H9 (cell line): ENCODE measurements at regions not wholly inside any gene's neighbourhood (a gene's known extent, or its start where the extent isn't known, plus 50 kb on each side); places are given as distances from the start of the nearest gene placed in this dataset.

Source experiments
- DNase-seq: peaks from one replicate; pipeline ENCODE4 v3.0.0-alpha.2; 2017
- H2AFZ ChIP-seq: one replicate; pipeline ENCODE4 v1.6.1; 2013; ENCODE audit warnings: mild to moderate bottlenecking, low read length, control low read depth, moderate library complexity
- H2AK5ac ChIP-seq: 2 replicates; pipeline ENCODE4 v1.6.1; 2013; ENCODE audit warnings: low read length, control low read depth, mixed read lengths; ENCODE audit not compliant: insufficient read length
- H2BK120ac ChIP-seq: one replicate; pipeline ENCODE4 v1.6.1; 2013; ENCODE audit warnings: low read depth, mild to moderate bottlenecking, low read length, control low read depth, inconsistent platforms; ENCODE audit not compliant: poor library complexity, severe bottlenecking
- H2BK12ac ChIP-seq: 2 replicates; pipeline ENCODE4 v1.6.1; 2013; ENCODE audit warnings: low read length, control low read depth, mixed read lengths, low read depth; ENCODE audit not compliant: insufficient read length
- H2BK15ac ChIP-seq: 2 replicates; pipeline ENCODE4 v1.6.1; 2013; ENCODE audit warnings: low read depth, low read length, control low read depth
- H2BK20ac ChIP-seq: one replicate; pipeline ENCODE4 v1.6.1; 2013; ENCODE audit warnings: low read depth, mild to moderate bottlenecking, low read length, control low read depth, inconsistent platforms; ENCODE audit not compliant: poor library complexity, severe bottlenecking
- H2BK5ac ChIP-seq: 2 replicates; pipeline ENCODE4 v1.6.1; 2013; ENCODE audit warnings: low read length, control low read depth, mixed read lengths; ENCODE audit not compliant: insufficient read length
- H3K14ac ChIP-seq: 2 replicates; pipeline ENCODE4 v1.6.1; 2013; ENCODE audit warnings: low read length, control low read depth; ENCODE audit not compliant: insufficient read depth
- H3K18ac ChIP-seq: 2 replicates; pipeline ENCODE4 v1.6.1; 2013; ENCODE audit warnings: low read depth, mild to moderate bottlenecking, mixed read lengths, low read length, control low read depth; ENCODE audit not compliant: insufficient read length
- H3K23ac ChIP-seq: 2 replicates; pipeline ENCODE4 v1.6.1; 2013; ENCODE audit warnings: low read length, control low read depth, mixed read lengths, low read depth; ENCODE audit not compliant: insufficient read length
- H3K23me2 ChIP-seq: 2 replicates; pipeline ENCODE4 v1.6.1; 2013; ENCODE audit warnings: low read depth, mild to moderate bottlenecking, mixed read lengths, low read length, control low read depth; ENCODE audit not compliant: insufficient read length, poor library complexity, severe bottlenecking
- H3K27ac ChIP-seq: 2 replicates; pipeline ENCODE4 v1.5.1; 2013; ENCODE audit warnings: low read length, control low read depth, mixed read lengths, low read depth; ENCODE audit not compliant: insufficient read length
- H3K27me3 ChIP-seq: 2 replicates; pipeline ENCODE4 v1.6.1; 2013; ENCODE audit warnings: low read length, control low read depth, inconsistent platforms; ENCODE audit not compliant: insufficient read depth
- H3K4ac ChIP-seq: 2 replicates; pipeline ENCODE4 v1.6.1; 2013; ENCODE audit warnings: low read depth, mild to moderate bottlenecking, control low read depth, inconsistent platforms, low read length, moderate library complexity
- H3K4me1 ChIP-seq: 2 replicates; pipeline ENCODE4 v1.6.1; 2013; ENCODE audit warnings: low read length, control low read depth, inconsistent platforms; ENCODE audit not compliant: insufficient read depth
- H3K4me2 ChIP-seq: 2 replicates; pipeline ENCODE4 v1.6.1; 2013; ENCODE audit warnings: low read length, control low read depth, mixed read lengths; ENCODE audit not compliant: insufficient read length, insufficient read depth
- H3K56ac ChIP-seq: 2 replicates; pipeline ENCODE4 v1.6.1; 2013; ENCODE audit warnings: low read depth, mild to moderate bottlenecking, mixed read lengths, low read length, control low read depth; ENCODE audit not compliant: insufficient read length
- H3K79me1 ChIP-seq: 2 replicates; pipeline ENCODE4 v1.6.1; 2013; ENCODE audit warnings: low read depth, mild to moderate bottlenecking, moderate library complexity, low read length, control low read depth, inconsistent platforms; ENCODE audit not compliant: insufficient read depth, poor library complexity, severe bottlenecking
- H3K79me2 ChIP-seq: 2 replicates; pipeline ENCODE4 v1.6.1; 2013; ENCODE audit warnings: low read length, control low read depth, inconsistent platforms; ENCODE audit not compliant: insufficient read depth
- H3K9ac ChIP-seq: 2 replicates; pipeline ENCODE4 v1.6.1; 2013; ENCODE audit warnings: low read length, control low read depth, mixed read lengths; ENCODE audit not compliant: insufficient read length; ENCODE audit errors: extremely low read depth
- H3K9me3 ChIP-seq: one replicate; pipeline ENCODE4 v1.6.1; 2013; ENCODE audit warnings: low read depth, low read length, inconsistent platforms; ENCODE audit not compliant: control insufficient read depth
- H3T11ph ChIP-seq: one replicate; pipeline ENCODE4 v1.6.1; 2013; ENCODE audit warnings: mild to moderate bottlenecking, low read length, control low read depth, inconsistent platforms
- H4K20me1 ChIP-seq: one replicate; pipeline ENCODE4 v1.6.1; 2013; ENCODE audit not compliant: control insufficient read depth, insufficient read length, insufficient read depth
- H4K5ac ChIP-seq: 2 replicates; pipeline ENCODE4 v1.6.1; 2013; ENCODE audit warnings: low read depth, mild to moderate bottlenecking, mixed read lengths, low read length, control low read depth; ENCODE audit not compliant: insufficient read length
- H4K8ac ChIP-seq: replicated peaks from 2 replicates; pipeline ENCODE4 v1.6.1; 2013; ENCODE audit warnings: low read length, control low read depth, mixed read lengths, low read depth; ENCODE audit not compliant: insufficient read length
- H4K91ac ChIP-seq: 2 replicates; pipeline ENCODE4 v1.6.1; 2013; ENCODE audit warnings: low read depth, mild to moderate bottlenecking, moderate library complexity, mixed read lengths, low read length, control low read depth; ENCODE audit not compliant: insufficient read length
- H3K27ac Mint-ChIP-seq, 3 experiments: 2 replicates in 2 of 3; 3 replicates in 1 of 3; pipeline ENCODE4 v1.8.0; 2020 to 2021; ENCODE audit warnings: mixed read lengths in 3 of 3, mild to moderate bottlenecking in 1 of 3, moderate library complexity in 1 of 3
- H3K27me3 Mint-ChIP-seq: 2 replicates; pipeline ENCODE4 v1.8.0; 2021; ENCODE audit warnings: low read depth, mild to moderate bottlenecking, moderate library complexity, mixed read lengths
- H3K36me3 Mint-ChIP-seq, 3 experiments: 2 replicates in 2 of 3; 3 replicates in 1 of 3; pipeline ENCODE4 v1.8.0; 2020 to 2021; ENCODE audit warnings: low read depth in 3 of 3, mixed read lengths in 3 of 3; ENCODE audit not compliant: insufficient read depth in 1 of 3
- H3K4me1 Mint-ChIP-seq, 2 experiments: 2 replicates each; pipeline ENCODE4 v1.8.0; 2020; ENCODE audit warnings: mixed read lengths in 2 of 2
- H3K4me3 Mint-ChIP-seq, 2 experiments: 2 replicates in 1 of 2; 3 replicates in 1 of 2; pipeline ENCODE4 v1.8.0; 2020 to 2021; ENCODE audit warnings: mild to moderate bottlenecking in 2 of 2, mixed read lengths in 2 of 2, moderate library complexity in 1 of 2
- H3K9me3 Mint-ChIP-seq, 2 experiments: 2 replicates in 1 of 2; 3 replicates in 1 of 2; pipeline ENCODE4 v1.8.0; 2020; ENCODE audit warnings: mild to moderate bottlenecking in 2 of 2, mixed read lengths in 2 of 2, moderate library complexity in 1 of 2
- CTCF ChIP-seq: fragments of 200-600 bp; sonication (generic); conservative IDR thresholded peaks from 3 replicates; pipeline ENCODE4 v1.8.0; 2021; ENCODE audit warnings: antibody characterized with exemption, mild to moderate bottlenecking
- WGBS: extraction: QIAGEN DNeasy Blood & Tissue Kit; methylation state at CpG from one replicate; pipeline ENCODE4 v1.1.7; 2013; ENCODE audit warnings: missing lambda C conversion rate, low lambda C conversion rate, mixed read lengths; ENCODE audit not compliant: insufficient read length; ENCODE audit errors: extremely low coverage; 5-methylcytosine and 5-hydroxymethylcytosine counted together

GRCh38 chr14:38589747-38590350, 334.0 kb upstream of the CLEC14A start:
- no peak overlapping the region for H3K4me2 ChIP-seq
- peaks cover under 1% of the 10 kb centered on the region in 2 experiments; a peak in 2 of 5 replicates for H3K9me3 Mint-ChIP-seq
- no peak overlapping the region for H3K56ac ChIP-seq
- no peak overlapping the region for H2BK15ac ChIP-seq
- H3K23me2 ChIP-seq = no peaks in the 10 kb centered on the region
- no peak overlapping the region for H3K9ac ChIP-seq
- H2AFZ ChIP-seq = no peak overlapping the region
- H4K20me1 ChIP-seq = no peaks in the 10 kb centered on the region
- no peak overlapping the region for H3K4me3 Mint-ChIP-seq
- no peak overlapping the region for H3K18ac ChIP-seq
- no peak for DNase-seq
- WGBS = no CpG with 5 or more reads among the region's 3 CpGs
- H3K27ac ChIP-seq = no peak overlapping the region
- H3K79me2 ChIP-seq = no peaks in the 10 kb centered on the region
- no peak overlapping the region for H3T11ph ChIP-seq
- no peak overlapping the region for H2BK20ac ChIP-seq
- H3K27me3 Mint-ChIP-seq = peaks cover 10% of the 10 kb centered on the region
- H3K4me1 ChIP-seq = no peaks in the 10 kb centered on the region
- no peak overlapping the region for H3K27ac Mint-ChIP-seq
- no peak overlapping the region for H4K91ac ChIP-seq
- H3K14ac ChIP-seq = no peak overlapping the region
- H2BK120ac ChIP-seq = no peak overlapping the region
- H3K9me3 ChIP-seq = no peaks in the 10 kb centered on the region
- no peak for TF ChIP-seq CTCF
- H2BK5ac ChIP-seq = no peak overlapping the region
- H4K8ac ChIP-seq = no peak overlapping the region
- H3K4me1 Mint-ChIP-seq = peaks cover 0 to 3% of the 10 kb centered on the region in 2 experiments; a peak in 1 of 4 replicates
- H3K27me3 ChIP-seq = no peaks in the 10 kb centered on the region
- no peak overlapping the region for H3K4ac ChIP-seq
- 0 out of 7 replicates have a peak, but pooled peaks cover 0 to under 1% (median 0%) of the 10 kb centered on the region in 3 experiments for H3K36me3 Mint-ChIP-seq
- no peak overlapping the region for H3K23ac ChIP-seq
- H4K5ac ChIP-seq = no peak overlapping the region
- H2BK12ac ChIP-seq = no peak overlapping the region
- no peaks in the 10 kb centered on the region for H3K79me1 ChIP-seq
- no peak overlapping the region for H2AK5ac ChIP-seq
